IPS DF 4.7 (cell line): ENCODE measurements at regions not wholly inside any gene's neighbourhood (a gene's known extent, or its start where the extent isn't known, plus 50 kb on each side); places are given as distances from the start of the nearest gene placed in this dataset.

Experiments
- DNase-seq: peaks from one replicate; pipeline ENCODE4 v3.0.0-alpha.2; 2013; ENCODE audit warnings: low spot score; ENCODE audit errors: extremely low read depth

- DNase-seq = no peak
Observed at GRCh38 chrX:42725196-42725595, 52.8 kb downstream of the PPP1R2C start.

GRCh38 chrX:42720209-42720608 is 57.8 kb downstream of the PPP1R2C start:
- DNase-seq = no peak

GRCh38 chrX:42715701-42716262 is 62.2 kb downstream of the PPP1R2C start:
- no peak for DNase-seq

- peak; percentile 11 for DNase-seq
Observed at GRCh38 chrX:42714981-42715700, 62.8 kb downstream of the PPP1R2C start.

- no peak for DNase-seq
Observed at GRCh38 chrX:42710452-42710851, 67.5 kb downstream of the PPP1R2C start.

- no peak for DNase-seq
Observed at GRCh38 chrX:42708222-42708621, 69.7 kb downstream of the PPP1R2C start.

GRCh38 chrX:42707742-42708141 is 70.2 kb downstream of the PPP1R2C start:
- no peak for DNase-seq

GRCh38 chrX:42704454-42704853 is 73.5 kb downstream of the PPP1R2C start:
- DNase-seq = no peak

GRCh38 chrX:42697544-42697943 is 80.4 kb downstream of the PPP1R2C start:
- DNase-seq = no peak

GRCh38 chrX:42696536-42697124 is 81.3 kb downstream of the PPP1R2C start:
- DNase-seq = no peak

GRCh38 chrX:42695800-42696358 is 82.1 kb downstream of the PPP1R2C start:
- DNase-seq = no peak

- no peak for DNase-seq
Observed at GRCh38 chrX:42694260-42694815, 83.6 kb downstream of the PPP1R2C start.

- DNase-seq = no peak
Observed at GRCh38 chrX:42691196-42691595, 86.8 kb downstream of the PPP1R2C start.

- DNase-seq = no peak
Observed at GRCh38 chrX:42686706-42687105, 91.3 kb downstream of the PPP1R2C start.

GRCh38 chrX:42686296-42686695 is 91.7 kb downstream of the PPP1R2C start:
- DNase-seq = no peak

- DNase-seq = no peak
Observed at GRCh38 chrX:42684065-42684464, 93.9 kb downstream of the PPP1R2C start.

GRCh38 chrX:42680666-42681065 is 97.3 kb downstream of the PPP1R2C start:
- DNase-seq = peak; percentile 33

- DNase-seq = no peak
Observed at GRCh38 chrX:42678133-42678532, 99.8 kb downstream of the PPP1R2C start.

- no peak for DNase-seq
Observed at GRCh38 chrX:42673301-42673810, 104.6 kb downstream of the PPP1R2C start.

GRCh38 chrX:42664680-42665079 is 113.3 kb downstream of the PPP1R2C start:
- no peak for DNase-seq

GRCh38 chrX:42628471-42628870 is 149.5 kb downstream of the PPP1R2C start:
- DNase-seq = no peak

GRCh38 chrX:42627891-42628290 is 150.1 kb downstream of the PPP1R2C start:
- no peak for DNase-seq
